SU-DHL-6 (cell line): ENCODE measurements at regions not wholly inside any gene's neighbourhood (a gene's known extent, or its start where the extent isn't known, plus 50 kb on each side); places are given as distances from the start of the nearest gene placed in this dataset.
A peak's percentile ranks its signal among the peaks of the same experiment; 100 is the strongest.
"Not testable (repeated sequence)": the region's sequence is repeated elsewhere in the genome, so short reads cannot be mapped to it uniquely, and the experiment has no call there.

Experiments
- H2AFZ ChIP-seq: fragments of 200-600 bp; sonication (generic); 2 replicates; pipeline ENCODE4 v1.6.1; 2014; ENCODE audit warnings: low read depth, mild to moderate bottlenecking, moderate library complexity, mixed read lengths, antibody characterized with exemption, low read length; ENCODE audit not compliant: severe bottlenecking
- H3F3A ChIP-seq: fragments of 200-600 bp; shearing (Covaris generic); 2 replicates; pipeline ENCODE4 v1.6.0; 2016; ENCODE audit warnings: antibody characterized with exemption, mild to moderate bottlenecking; ENCODE audit not compliant: insufficient read depth
- H3K27ac ChIP-seq: fragments of 200-600 bp; sonication (generic); 2 replicates; pipeline ENCODE4 v1.5.1; 2016; ENCODE audit warnings: low read depth, mild to moderate bottlenecking, low read length, moderate library complexity, mixed read lengths
- H3K27me3 ChIP-seq: fragments of 200-600 bp; sonication (generic), shearing (Covaris generic); 2 replicates; pipeline ENCODE4 v1.6.0; 2014; ENCODE audit warnings: mild to moderate bottlenecking, low read length
- H3K36me3 ChIP-seq: fragments of 200-600 bp; sonication (generic); 2 replicates; pipeline ENCODE4 v1.6.1; 2014; ENCODE audit warnings: mild to moderate bottlenecking, low read length, mixed read lengths
- H3K4me2 ChIP-seq: fragments of 300-600, 200-600 bp; shearing (Covaris generic), sonication (generic); 2 replicates; pipeline ENCODE4 v1.6.0; 2014; ENCODE audit warnings: low read length, low read depth, mild to moderate bottlenecking; ENCODE audit not compliant: poor library complexity, severe bottlenecking
- H3K4me3 ChIP-seq: fragments of 200-600 bp; sonication (generic); 2 replicates; pipeline ENCODE4 v1.5.1; 2014; ENCODE audit warnings: antibody characterized with exemption, low read length, mild to moderate bottlenecking, mixed read lengths; ENCODE audit not compliant: insufficient read depth, poor library complexity, severe bottlenecking
- H3K79me2 ChIP-seq: fragments of 200-600 bp; sonication (generic); 2 replicates; pipeline ENCODE4 v1.6.1; 2014; ENCODE audit warnings: mild to moderate bottlenecking, low read length, moderate library complexity; ENCODE audit not compliant: insufficient read depth
- H3K9ac ChIP-seq: fragments of 200-600 bp; sonication (generic); 2 replicates; pipeline ENCODE4 v1.7.0; 2014; ENCODE audit warnings: mild to moderate bottlenecking, low read length
- H3K9me2 ChIP-seq: fragments of 200-600 bp; sonication (generic); replicated peaks from 2 replicates; pipeline ENCODE4 v1.6.1; 2014; ENCODE audit warnings: low read length; ENCODE audit not compliant: insufficient read depth
- H3K9me3 ChIP-seq: fragments of 200-600 bp; sonication (generic); 2 replicates; pipeline ENCODE4 v1.6.1; 2014; ENCODE audit warnings: low read length, mixed read lengths; ENCODE audit not compliant: insufficient read depth
- H4K20me1 ChIP-seq: fragments of 200-600 bp; sonication (generic); 2 replicates; pipeline ENCODE4 v1.6.1; 2014; ENCODE audit warnings: low read depth, mild to moderate bottlenecking, antibody characterized with exemption, low read length, moderate library complexity, mixed read lengths
- CTCF ChIP-seq: fragments of 200-600 bp; sonication (generic); IDR thresholded peaks from one replicate; pipeline ENCODE4 v1.5.1; 2017; ENCODE audit warnings: antibody characterized with exemption, mild to moderate bottlenecking, low read length, moderate library complexity; ENCODE audit not compliant: insufficient read depth, poor library complexity, severe bottlenecking
- EZH2phosphoT487 ChIP-seq: fragments of 200-600 bp; sonication (generic), shearing (Covaris generic); conservative IDR thresholded peaks from 2 replicates; pipeline ENCODE4 v1.6.1; 2018; ENCODE audit warnings: mild to moderate bottlenecking, antibody characterized with exemption, low read length, moderate library complexity, mixed read lengths

GRCh38 chr14:44392984-44393383 lies 114.1 kb downstream of the FSCB start:
- H2AFZ ChIP-seq, result peak overlapping the region; percentile 53
- TF ChIP-seq CTCF, result no peak
- TF ChIP-seq EZH2phosphoT487, result no peak
- H3K27me3 ChIP-seq, result no peaks in the 10 kb centered on the region
- H4K20me1 ChIP-seq, result no peaks in the 10 kb centered on the region
- H3K9ac ChIP-seq, result no peak overlapping the region
- no peak overlapping the region for H3K4me2 ChIP-seq
- H3K36me3 ChIP-seq, result no peaks in the 10 kb centered on the region
- H3K9me3 ChIP-seq, result no peaks in the 10 kb centered on the region
- H3K4me3 ChIP-seq, result no peak overlapping the region
- no peaks in the 10 kb centered on the region for H3K79me2 ChIP-seq
- H3K27ac ChIP-seq, result no peak overlapping the region
- H3F3A ChIP-seq, result no peaks in the 10 kb centered on the region
- no peaks in the 10 kb centered on the region for H3K9me2 ChIP-seq

- H3K9me3 ChIP-seq, result no peaks in the 10 kb centered on the region
- no peak for TF ChIP-seq CTCF
- no peak for TF ChIP-seq EZH2phosphoT487
- no peaks in the 10 kb centered on the region for H3K79me2 ChIP-seq
- H2AFZ ChIP-seq, result no peak overlapping the region
- H3K4me2 ChIP-seq, result no peak overlapping the region
- H3K9me2 ChIP-seq, result no peaks in the 10 kb centered on the region
- H3K9ac ChIP-seq, result no peak overlapping the region
- no peaks in the 10 kb centered on the region for H3K36me3 ChIP-seq
- H3K4me3 ChIP-seq, result no peak overlapping the region
- H4K20me1 ChIP-seq, result no peaks in the 10 kb centered on the region
- H3K27me3 ChIP-seq, result no peaks in the 10 kb centered on the region
- H3K27ac ChIP-seq, result no peak overlapping the region
- H3F3A ChIP-seq, result no peaks in the 10 kb centered on the region
Measured at GRCh38 chr14:44388306-44388705, 118.8 kb downstream of the FSCB start.

GRCh38 chr14:44385906-44386305 lies 121.2 kb downstream of the FSCB start:
- no peaks in the 10 kb centered on the region for H3K9me2 ChIP-seq
- no peak overlapping the region for H3K4me2 ChIP-seq
- H3K4me3 ChIP-seq, result no peak overlapping the region
- H3F3A ChIP-seq, result no peaks in the 10 kb centered on the region
- H3K27ac ChIP-seq, result no peak overlapping the region
- no peak overlapping the region for H3K9ac ChIP-seq
- no peak overlapping the region for H2AFZ ChIP-seq
- no peaks in the 10 kb centered on the region for H3K36me3 ChIP-seq
- no peaks in the 10 kb centered on the region for H4K20me1 ChIP-seq
- H3K79me2 ChIP-seq, result no peaks in the 10 kb centered on the region
- H3K9me3 ChIP-seq, result no peaks in the 10 kb centered on the region
- H3K27me3 ChIP-seq, result no peaks in the 10 kb centered on the region
- no peak for TF ChIP-seq EZH2phosphoT487
- TF ChIP-seq CTCF, result no peak

- not testable (repeated sequence) for H3K36me3 ChIP-seq, H3K27me3 ChIP-seq, H3K79me2 ChIP-seq, H2AFZ ChIP-seq, H3K27ac ChIP-seq, H4K20me1 ChIP-seq, H3F3A ChIP-seq, H3K4me3 ChIP-seq, H3K9me2 ChIP-seq, H3K4me2 ChIP-seq, H3K9ac ChIP-seq, H3K9me3 ChIP-seq
Measured at GRCh38 chr14:44385296-44385695, 121.8 kb downstream of the FSCB start.

GRCh38 chr14:44384601-44385293 lies 122.3 kb downstream of the FSCB start:
- H3K9me2 ChIP-seq, H3K36me3 ChIP-seq, H2AFZ ChIP-seq, H3F3A ChIP-seq, H3K27ac ChIP-seq, H3K4me2 ChIP-seq, H3K27me3 ChIP-seq, H3K9me3 ChIP-seq, H3K79me2 ChIP-seq, H3K4me3 ChIP-seq, H4K20me1 ChIP-seq, H3K9ac ChIP-seq: not testable (repeated sequence)
